ENCODE measurements at regions not wholly inside any gene's neighbourhood (a gene's known extent, or its start where the extent isn't known, plus 50 kb on each side); places are given as distances from the start of the nearest gene placed in this dataset.
"Not testable (repeated sequence)": the region's sequence is repeated elsewhere in the genome, so short reads cannot be mapped to it uniquely, and the experiment has no call there.

DNA sequence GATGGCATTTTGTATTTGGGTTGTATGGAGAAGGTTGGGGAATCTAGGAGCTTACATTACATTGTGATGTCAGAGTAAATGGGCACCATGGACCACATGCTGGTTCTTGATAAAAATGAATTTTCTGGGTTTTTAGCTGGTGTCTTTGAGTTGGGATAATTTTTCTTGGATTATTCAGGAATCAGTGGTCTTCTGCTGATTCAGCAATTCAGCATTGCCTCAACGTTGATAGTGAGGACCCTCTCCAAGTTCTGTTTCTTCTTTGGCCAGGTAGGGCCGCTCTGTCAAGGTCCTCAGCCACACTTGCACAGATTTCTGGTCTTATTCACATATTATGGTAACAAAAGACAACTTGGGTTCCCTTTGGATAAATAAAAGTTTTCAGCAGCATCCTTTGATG is 312.0 kb upstream of the TPK1 start:
- no peak for DNase-seq (ENCODE audit: extremely low read depth, low read depth)
- no peak for TF ChIP-seq CTCF (IDR thresholded peaks at IDR 0.05; ENCODE audit: low read depth, low read length)

- DNase-seq (ENCODE audit: extremely low read depth, low read depth), result no peak
- TF ChIP-seq CTCF (IDR thresholded peaks at IDR 0.05; ENCODE audit: low read depth, low read length), result no peak
Observed at GRCh38 chr7:145143685-145144084, 307.8 kb upstream of the TPK1 start.

DNA sequence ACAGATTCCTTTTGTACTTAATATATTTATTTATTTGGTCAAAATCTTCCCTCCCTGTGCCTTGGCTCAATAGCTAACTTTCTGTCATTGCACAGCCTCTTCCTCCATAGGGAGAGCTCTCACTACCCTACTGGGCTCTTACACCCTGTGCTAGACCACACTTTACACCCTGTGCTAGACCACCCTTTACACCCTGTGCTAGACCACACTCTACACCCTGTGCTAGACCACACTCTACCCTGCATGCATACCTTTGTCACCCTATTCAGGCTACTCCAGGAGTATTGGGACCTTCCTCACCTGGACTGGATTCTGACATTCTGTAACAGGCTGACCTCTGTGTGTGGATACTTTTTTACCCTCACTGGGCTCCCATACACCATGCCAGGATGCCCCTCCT is 298.5 kb upstream of the TPK1 start:
- TF ChIP-seq CTCF (IDR thresholded peaks at IDR 0.05; ENCODE audit: low read depth, low read length), result no peak
- DNase-seq (ENCODE audit: extremely low read depth, low read depth), result no peak

- TF ChIP-seq CTCF (IDR thresholded peaks at IDR 0.05; ENCODE audit: low read depth, low read length), result no peak
- DNase-seq (ENCODE audit: extremely low read depth, low read depth), result no peak
Observed at GRCh38 chr7:145123502-145123901, 287.6 kb upstream of the TPK1 start.

DNA sequence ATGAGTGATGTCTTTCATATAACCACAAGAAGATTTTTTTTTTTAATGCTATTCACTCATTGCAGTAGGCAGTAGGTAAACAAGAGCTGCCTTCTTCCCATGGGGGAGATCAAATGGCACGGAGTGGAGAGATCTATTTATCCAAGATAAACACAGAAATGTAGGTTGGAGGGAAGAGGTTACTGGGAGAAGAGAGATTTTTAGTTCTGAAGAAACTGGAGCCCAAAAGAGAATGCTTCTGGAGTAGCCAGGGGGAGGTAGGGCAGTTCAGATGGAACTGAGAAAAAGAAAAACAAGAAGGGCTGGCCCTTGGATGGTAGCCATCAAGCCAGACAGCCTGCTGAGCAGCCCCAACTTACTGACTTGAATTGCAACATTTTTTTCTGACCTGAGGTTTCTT is 270.1 kb upstream of the TPK1 start:
- no peak for DNase-seq (ENCODE audit: extremely low read depth, low read depth)
- TF ChIP-seq CTCF (IDR thresholded peaks at IDR 0.05; ENCODE audit: low read depth, low read length), result no peak

DNA sequence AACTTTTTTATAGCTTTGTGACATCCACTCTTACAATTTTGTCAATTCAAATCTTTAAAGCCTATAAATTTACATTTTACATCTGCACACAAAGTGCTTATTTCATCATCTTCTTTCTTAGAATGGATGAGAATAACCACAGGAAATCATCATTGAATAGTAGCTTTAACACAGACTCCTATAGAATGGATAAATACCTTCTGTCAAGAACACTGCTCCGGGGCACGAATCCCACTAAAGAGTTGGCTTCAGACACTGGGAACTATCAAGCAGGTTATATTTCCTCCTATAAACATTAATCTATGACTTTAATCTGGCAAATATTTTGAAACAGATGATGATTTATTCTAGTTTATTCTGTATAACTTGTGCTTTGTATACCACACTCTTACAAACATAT is 269.7 kb upstream of the TPK1 start:
- no peak for DNase-seq (ENCODE audit: extremely low read depth, low read depth)
- no peak for TF ChIP-seq CTCF (IDR thresholded peaks at IDR 0.05; ENCODE audit: low read depth, low read length)

GRCh38 chr7:145104400-145104799 is 268.5 kb upstream of the TPK1 start:
- no peak for DNase-seq (ENCODE audit: extremely low read depth, low read depth)
- TF ChIP-seq CTCF (IDR thresholded peaks at IDR 0.05; ENCODE audit: low read depth, low read length), result no peak

- not testable (repeated sequence) for DNase-seq (ENCODE audit: extremely low read depth, low read depth)
Observed at GRCh38 chr7:145102199-145102598, 266.3 kb upstream of the TPK1 start.

Measured in AG09319 (cell line).